Karpas-422 (cell line): ENCODE measurements at regions not wholly inside any gene's neighbourhood (a gene's known extent, or its start where the extent isn't known, plus 50 kb on each side); places are given as distances from the start of the nearest gene placed in this dataset.
"Not testable (repeated sequence)": the region's sequence is repeated elsewhere in the genome, so short reads cannot be mapped to it uniquely, and the experiment has no call there.

Experiments used
- DNase-seq: peaks from one replicate; pipeline ENCODE4 v3.0.0-alpha.2; 2015
- H2AFZ ChIP-seq: fragments of 200-600 bp; sonication (generic); 2 replicates; pipeline ENCODE4 v1.6.1; 2014; ENCODE audit warnings: antibody characterized with exemption, low read length, mixed read lengths
- H3K27ac ChIP-seq: fragments of 200-600 bp; sonication (generic); 2 replicates; pipeline ENCODE4 v1.5.1; 2014; ENCODE audit warnings: mild to moderate bottlenecking, low read length, moderate library complexity
- H3K27me3 ChIP-seq: fragments of 200-600 bp; sonication (generic); 2 replicates; pipeline ENCODE4 v1.6.1; 2014; ENCODE audit warnings: low read length, mixed read lengths
- H3K36me3 ChIP-seq: fragments of 200-600 bp; sonication (generic); 2 replicates; pipeline ENCODE4 v1.6.1; 2014; ENCODE audit warnings: low read length, mixed read lengths; ENCODE audit not compliant: insufficient read depth
- H3K4me1 ChIP-seq: fragments of 200-600 bp; sonication (generic); 2 replicates; pipeline ENCODE4 v1.6.1; 2014; ENCODE audit warnings: mild to moderate bottlenecking, low read length, mixed read lengths
- H3K4me2 ChIP-seq: fragments of 200-600 bp; sonication (generic); 2 replicates; pipeline ENCODE4 v1.6.1; 2014; ENCODE audit warnings: low read length, low read depth, mild to moderate bottlenecking; ENCODE audit not compliant: poor library complexity, severe bottlenecking
- H3K4me3 ChIP-seq: fragments of 200-600 bp; sonication (generic); 2 replicates; pipeline ENCODE4 v1.5.1; 2014; ENCODE audit warnings: mild to moderate bottlenecking, antibody characterized with exemption, low read length, mixed read lengths
- H3K79me2 ChIP-seq: fragments of 200-600 bp; sonication (generic); 2 replicates; pipeline ENCODE4 v1.6.1; 2014; ENCODE audit warnings: mild to moderate bottlenecking, low read length, mixed read lengths
- H3K9ac ChIP-seq: fragments of 200-600 bp; sonication (generic); 2 replicates; pipeline ENCODE4 v1.6.0; 2014; ENCODE audit warnings: low read length
- H3K9me2 ChIP-seq: fragments of 200-600 bp; sonication (generic), shearing (Covaris generic); replicated peaks from 2 replicates; pipeline ENCODE4 v1.6.0; 2014; ENCODE audit warnings: mild to moderate bottlenecking, low read length, moderate library complexity; ENCODE audit not compliant: insufficient read depth
- H3K9me3 ChIP-seq: fragments of 300-700, 200-600 bp; sonication (generic); 2 replicates; pipeline ENCODE4 v1.6.1; 2014; ENCODE audit warnings: low read length, mixed read lengths
- H4K20me1 ChIP-seq: fragments of 200-600 bp; sonication (generic); 2 replicates; pipeline ENCODE4 v1.6.1; 2014; ENCODE audit warnings: mild to moderate bottlenecking, antibody characterized with exemption, low read length, low read depth; ENCODE audit not compliant: insufficient read depth

GRCh38 chr3:189375532-189375931, 203.8 kb downstream of the TPRG1 start:
- H3K4me3 ChIP-seq: no peak overlapping the region
- H3K9me3 ChIP-seq: no peaks in the 10 kb centered on the region
- no peak overlapping the region for H3K9ac ChIP-seq
- no peak overlapping the region for H2AFZ ChIP-seq
- H3K4me1 ChIP-seq: no peaks in the 10 kb centered on the region
- DNase-seq: no peak
- no peaks in the 10 kb centered on the region for H3K27me3 ChIP-seq
- no peaks in the 10 kb centered on the region for H4K20me1 ChIP-seq
- no peak overlapping the region for H3K27ac ChIP-seq
- no peaks in the 10 kb centered on the region for H3K9me2 ChIP-seq
- no peak overlapping the region for H3K4me2 ChIP-seq
- no peaks in the 10 kb centered on the region for H3K79me2 ChIP-seq
- no peaks in the 10 kb centered on the region for H3K36me3 ChIP-seq

GRCh38 chr3:189383630-189384029, 211.9 kb downstream of the TPRG1 start:
- Histone ChIP-seq H3K9me3 (no peaks in the 10 kb centered on the region), H2AFZ (no peak overlapping the region), H3K4me1 (no peaks in the 10 kb centered on the region), H3K27me3 (no peaks in the 10 kb centered on the region), H3K79me2 (no peaks in the 10 kb centered on the region), H4K20me1 (no peaks in the 10 kb centered on the region), H3K4me2 (no peak overlapping the region), H3K9me2 (no peaks in the 10 kb centered on the region), H3K4me3 (no peak overlapping the region), H3K9ac (no peak overlapping the region), H3K27ac (no peak overlapping the region), H3K36me3 (no peaks in the 10 kb centered on the region)
- no peak for DNase-seq

- H3K27ac ChIP-seq, H3K27me3 ChIP-seq, H3K4me1 ChIP-seq, H2AFZ ChIP-seq, DNase-seq, H3K9ac ChIP-seq, H3K4me3 ChIP-seq, H4K20me1 ChIP-seq, H3K79me2 ChIP-seq, H3K36me3 ChIP-seq, H3K9me3 ChIP-seq, H3K4me2 ChIP-seq, H3K9me2 ChIP-seq: not testable (repeated sequence)
These were observed 214.1 kb downstream of the TPRG1 start for GRCh38 chr3:189385880-189386279.

GRCh38 chr3:189386739-189387138, 215.0 kb downstream of the TPRG1 start:
- Histone ChIP-seq H3K4me2 (no peak overlapping the region), H3K79me2 (no peaks in the 10 kb centered on the region), H3K9me2 (no peaks in the 10 kb centered on the region), H3K4me3 (no peak overlapping the region), H3K9ac (no peak overlapping the region), H4K20me1 (no peaks in the 10 kb centered on the region), H3K4me1 (no peaks in the 10 kb centered on the region), H3K9me3 (no peaks in the 10 kb centered on the region), H3K27ac (no peak overlapping the region), H3K27me3 (peaks cover 2% of the 10 kb centered on the region; the same call in 1 of the 2 replicates), H2AFZ (no peak overlapping the region), H3K36me3 (no peaks in the 10 kb centered on the region)
- DNase-seq: no peak

GRCh38 chr3:189389346-189389745, 217.6 kb downstream of the TPRG1 start:
- H3K79me2 ChIP-seq: no peaks in the 10 kb centered on the region
- no peaks in the 10 kb centered on the region for H3K9me2 ChIP-seq
- H3K4me1 ChIP-seq: no peaks in the 10 kb centered on the region
- H3K4me3 ChIP-seq: no peak overlapping the region
- no peak for DNase-seq
- H3K27ac ChIP-seq: no peak overlapping the region
- H4K20me1 ChIP-seq: no peaks in the 10 kb centered on the region
- H3K4me2 ChIP-seq: no peak overlapping the region
- H3K27me3 ChIP-seq: peaks cover 2% of the 10 kb centered on the region; the same call in 1 of the 2 replicates
- H3K9ac ChIP-seq: no peak overlapping the region
- no peaks in the 10 kb centered on the region for H3K36me3 ChIP-seq
- H2AFZ ChIP-seq: no peak overlapping the region
- no peaks in the 10 kb centered on the region for H3K9me3 ChIP-seq

GRCh38 chr3:189393598-189393997, 221.8 kb downstream of the TPRG1 start:
- H3K4me3 ChIP-seq: no peak overlapping the region
- no peaks in the 10 kb centered on the region for H3K4me1 ChIP-seq
- no peaks in the 10 kb centered on the region for H3K36me3 ChIP-seq
- no peak overlapping the region for H3K27ac ChIP-seq
- H3K27me3 ChIP-seq: peaks cover 2% of the 10 kb centered on the region; the same call in 1 of the 2 replicates
- no peaks in the 10 kb centered on the region for H3K9me2 ChIP-seq
- DNase-seq: no peak
- H3K9ac ChIP-seq: no peak overlapping the region
- no peak overlapping the region for H2AFZ ChIP-seq
- no peaks in the 10 kb centered on the region for H4K20me1 ChIP-seq
- no peak overlapping the region for H3K4me2 ChIP-seq
- H3K79me2 ChIP-seq: no peaks in the 10 kb centered on the region
- no peaks in the 10 kb centered on the region for H3K9me3 ChIP-seq

- no peak overlapping the region for H3K4me3 ChIP-seq
- H3K79me2 ChIP-seq: no peaks in the 10 kb centered on the region
- no peak overlapping the region for H3K9ac ChIP-seq
- no peak overlapping the region for H3K4me2 ChIP-seq
- no peaks in the 10 kb centered on the region for H4K20me1 ChIP-seq
- no peaks in the 10 kb centered on the region for H3K36me3 ChIP-seq
- no peaks in the 10 kb centered on the region for H3K9me3 ChIP-seq
- no peaks in the 10 kb centered on the region for H3K4me1 ChIP-seq
- no peak overlapping the region for H3K27ac ChIP-seq
- no peaks in the 10 kb centered on the region for H3K9me2 ChIP-seq
- no peak for DNase-seq
- H3K27me3 ChIP-seq: no peaks in the 10 kb centered on the region
- no peak overlapping the region for H2AFZ ChIP-seq
These were observed 222.9 kb downstream of the TPRG1 start for GRCh38 chr3:189394599-189395121.

GRCh38 chr3:189395825-189396224, 224.1 kb downstream of the TPRG1 start:
- Histone ChIP-seq H3K9me3 (no peaks in the 10 kb centered on the region), H3K36me3 (no peaks in the 10 kb centered on the region), H3K4me3 (no peak overlapping the region), H2AFZ (no peak overlapping the region), H3K27ac (no peak overlapping the region), H3K4me1 (no peaks in the 10 kb centered on the region), H4K20me1 (no peaks in the 10 kb centered on the region), H3K4me2 (no peak overlapping the region), H3K9ac (no peak overlapping the region), H3K9me2 (no peaks in the 10 kb centered on the region), H3K79me2 (no peaks in the 10 kb centered on the region), H3K27me3 (no peaks in the 10 kb centered on the region)
- no peak for DNase-seq

GRCh38 chr3:189398656-189399055, 226.9 kb downstream of the TPRG1 start:
- Histone ChIP-seq H4K20me1 (no peaks in the 10 kb centered on the region), H3K27ac (no peak overlapping the region), H3K27me3 (no peaks in the 10 kb centered on the region), H3K4me3 (no peak overlapping the region), H3K79me2 (no peaks in the 10 kb centered on the region), H3K9me3 (no peaks in the 10 kb centered on the region), H3K36me3 (no peaks in the 10 kb centered on the region), H3K4me1 (no peaks in the 10 kb centered on the region), H3K9me2 (no peaks in the 10 kb centered on the region), H2AFZ (no peak overlapping the region), H3K9ac (no peak overlapping the region), H3K4me2 (no peak overlapping the region)
- no peak for DNase-seq
